Gastrocnemius medialis (tissue), 4 donors: ENCODE measurements at regions not wholly inside any gene's neighbourhood (a gene's known extent, or its start where the extent isn't known, plus 50 kb on each side); places are given as distances from the start of the nearest gene placed in this dataset.

Experiments
- ATAC-seq, 2 donors: fragments of 150-250 bp; one replicate each; pipeline ENCODE4 v1.9.1; 2016
- DNase-seq, 2 donors: peaks; one replicate each; pipeline ENCODE4 v3.0.0-alpha.2; 2019
- H3K27ac ChIP-seq, 4 donors: fragments of 200-600 bp; sonication (generic); 1 replicate in 1 of 4; 2 replicates in 3 of 4; pipeline ENCODE4 v1.5.1; 2016 to 2018; ENCODE audit warnings: mild to moderate bottlenecking in 2 of 4, moderate library complexity in 1 of 4
- H3K27me3 ChIP-seq, 3 donors: fragments of 200-600 bp; sonication (generic) in 2 of 3; 1 replicate in 1 of 3; 2 replicates in 2 of 3; pipeline versions ENCODE4 v1.5.1 to v1.6.0; 2016 to 2019; ENCODE audit warnings: mild to moderate bottlenecking in 1 of 3, moderate library complexity in 1 of 3
- H3K36me3 ChIP-seq, 2 donors: fragments of 200-600 bp; sonication (generic) in 1 of 2; one replicate each; pipeline ENCODE4 v1.5.1; 2017 to 2018
- H3K4me1 ChIP-seq, 2 donors: fragments of 200-600 bp; sonication (generic) in 1 of 2; one replicate each; pipeline ENCODE4 v1.5.1; 2016 to 2017; ENCODE audit warnings: mild to moderate bottlenecking in 2 of 2
- H3K4me3 ChIP-seq, 4 donors: fragments of 200-600 bp; sonication (generic) in 3 of 4; 1 replicate in 1 of 4; 2 replicates in 3 of 4; pipeline ENCODE4 v1.5.1; 2016 to 2019; ENCODE audit warnings: mild to moderate bottlenecking in 2 of 4
- H3K9me3 ChIP-seq, 3 donors: fragments of 200-600 bp; sonication (generic) in 2 of 3; 1 replicate in 1 of 3; 2 replicates in 2 of 3; pipeline ENCODE4 v1.5.1; 2016 to 2019
- POLR2A ChIP-seq, 2 donors: fragments of 450-650 bp; IDR thresholded peaks; one replicate each; pipeline ENCODE4 v1.6.1; 2017; ENCODE audit warnings: antibody characterized with exemption in 2 of 2, mild to moderate bottlenecking in 2 of 2, moderate library complexity in 2 of 2
- in situ Hi-C, 4 donors: fragments of 200-750 bp; cut with MboI; loops; one replicate each; pipeline versions ENCODE4 v1.15.0 to v1.8.0; 2017; ENCODE audit warnings: low sequenced_read_pairs in 4 of 4
- intact Hi-C: fragments of 100-400 bp; cut with DNase I; formaldehyde crosslinking; loops from one replicate; pipeline ENCODE4 v1.15.1; 2023; ENCODE audit warnings: low total_unique reads
- TF ChIP-seq, protein P1 (sequence below), 5 experiments: fragments of 450-650 bp in 3 of 5; fragments of 200-600 bp in 2 of 5; sonication (generic) in 2 of 5; IDR thresholded peaks in 4 of 5; conservative IDR thresholded peaks in 1 of 5; 1 replicate in 4 of 5; 2 replicates in 1 of 5; pipeline ENCODE4 v1.5.1; 2016 to 2019; ENCODE audit warnings: antibody characterized with exemption in 5 of 5, mild to moderate bottlenecking in 3 of 5, moderate library complexity in 3 of 5

DNA sequence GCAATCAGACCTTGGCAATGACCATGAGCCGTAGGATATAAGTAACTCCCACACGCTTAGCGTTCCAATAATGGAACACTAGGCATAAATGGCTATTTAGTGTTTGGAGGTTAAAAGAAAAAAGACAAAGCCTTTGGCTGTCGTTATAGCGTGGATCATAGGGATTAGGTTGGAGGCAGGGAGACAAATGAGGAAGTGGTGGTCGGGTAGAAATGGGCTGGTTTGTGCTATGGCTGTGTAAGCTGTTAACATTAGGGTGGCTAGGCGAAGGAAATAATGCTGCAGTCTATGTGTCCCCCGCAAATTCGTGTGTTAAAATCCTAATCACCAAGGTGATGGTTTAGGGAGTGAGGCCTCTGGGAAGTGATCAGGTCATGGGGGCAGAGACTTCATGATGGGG, 120.4 kb upstream of the IRX6 start:
- Histone ChIP-seq H3K27me3 (peaks cover 0 to 6% (median 0%) of the 10 kb centered on the region in 3 donors), H3K9me3 (no peaks in the 10 kb centered on the region), H3K4me1 (no peaks in the 10 kb centered on the region), H3K36me3 (no peaks in the 10 kb centered on the region), H3K4me3 (no peak overlapping the region), H3K27ac (no peak overlapping the region)
- in situ Hi-C loops: no loop called here
- no peak for TF ChIP-seq POLR2A (IDR thresholded peaks at IDR 0.05)
- TF ChIP-seq, protein P1, sequence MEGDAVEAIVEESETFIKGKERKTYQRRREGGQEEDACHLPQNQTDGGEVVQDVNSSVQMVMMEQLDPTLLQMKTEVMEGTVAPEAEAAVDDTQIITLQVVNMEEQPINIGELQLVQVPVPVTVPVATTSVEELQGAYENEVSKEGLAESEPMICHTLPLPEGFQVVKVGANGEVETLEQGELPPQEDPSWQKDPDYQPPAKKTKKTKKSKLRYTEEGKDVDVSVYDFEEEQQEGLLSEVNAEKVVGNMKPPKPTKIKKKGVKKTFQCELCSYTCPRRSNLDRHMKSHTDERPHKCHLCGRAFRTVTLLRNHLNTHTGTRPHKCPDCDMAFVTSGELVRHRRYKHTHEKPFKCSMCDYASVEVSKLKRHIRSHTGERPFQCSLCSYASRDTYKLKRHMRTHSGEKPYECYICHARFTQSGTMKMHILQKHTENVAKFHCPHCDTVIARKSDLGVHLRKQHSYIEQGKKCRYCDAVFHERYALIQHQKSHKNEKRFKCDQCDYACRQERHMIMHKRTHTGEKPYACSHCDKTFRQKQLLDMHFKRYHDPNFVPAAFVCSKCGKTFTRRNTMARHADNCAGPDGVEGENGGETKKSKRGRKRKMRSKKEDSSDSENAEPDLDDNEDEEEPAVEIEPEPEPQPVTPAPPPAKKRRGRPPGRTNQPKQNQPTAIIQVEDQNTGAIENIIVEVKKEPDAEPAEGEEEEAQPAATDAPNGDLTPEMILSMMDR (IDR thresholded peaks at IDR 0.05 in 4 of 5, conservative IDR thresholded peaks at IDR 0.05 in 1 of 5): no peak
- intact Hi-C loops: no loop called here
- no peak for ATAC-seq
- DNase-seq: no peak

DNA sequence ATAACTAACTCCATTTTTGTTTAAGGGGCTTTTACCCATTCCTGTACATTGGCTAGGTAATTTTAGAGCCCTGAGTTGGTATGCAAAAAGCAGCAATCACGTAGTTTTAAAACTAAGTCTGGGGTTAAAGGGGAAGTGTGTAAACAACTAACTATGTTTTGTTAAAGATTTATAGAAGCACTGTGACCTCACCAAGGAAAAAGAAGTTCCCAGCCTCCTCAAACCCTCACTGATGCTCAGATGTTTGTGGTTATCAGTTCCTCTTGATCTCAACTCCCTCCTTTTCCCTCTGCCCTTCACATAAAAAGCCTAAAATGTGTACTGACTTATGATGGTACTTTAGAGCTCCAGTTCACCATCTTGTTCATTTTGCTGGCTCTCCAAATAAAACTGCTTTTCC, 119.9 kb upstream of the IRX6 start:
- intact Hi-C loops: no loop called here
- H3K36me3 ChIP-seq: no peaks in the 10 kb centered on the region
- H3K9me3 ChIP-seq: no peaks in the 10 kb centered on the region
- H3K27ac ChIP-seq: no peak overlapping the region
- H3K4me1 ChIP-seq: no peaks in the 10 kb centered on the region
- DNase-seq (no peak), ATAC-seq (no peak)
- H3K4me3 ChIP-seq: no peak overlapping the region
- H3K27me3 ChIP-seq: peaks cover 0 to 6% (median 0%) of the 10 kb centered on the region in 3 donors
- in situ Hi-C loops: no loop called here
- TF ChIP-seq POLR2A (IDR thresholded peaks at IDR 0.05): no peak

GRCh38 chr16:55204923-55205322, 119.1 kb upstream of the IRX6 start:
- no peak for ATAC-seq

DNA sequence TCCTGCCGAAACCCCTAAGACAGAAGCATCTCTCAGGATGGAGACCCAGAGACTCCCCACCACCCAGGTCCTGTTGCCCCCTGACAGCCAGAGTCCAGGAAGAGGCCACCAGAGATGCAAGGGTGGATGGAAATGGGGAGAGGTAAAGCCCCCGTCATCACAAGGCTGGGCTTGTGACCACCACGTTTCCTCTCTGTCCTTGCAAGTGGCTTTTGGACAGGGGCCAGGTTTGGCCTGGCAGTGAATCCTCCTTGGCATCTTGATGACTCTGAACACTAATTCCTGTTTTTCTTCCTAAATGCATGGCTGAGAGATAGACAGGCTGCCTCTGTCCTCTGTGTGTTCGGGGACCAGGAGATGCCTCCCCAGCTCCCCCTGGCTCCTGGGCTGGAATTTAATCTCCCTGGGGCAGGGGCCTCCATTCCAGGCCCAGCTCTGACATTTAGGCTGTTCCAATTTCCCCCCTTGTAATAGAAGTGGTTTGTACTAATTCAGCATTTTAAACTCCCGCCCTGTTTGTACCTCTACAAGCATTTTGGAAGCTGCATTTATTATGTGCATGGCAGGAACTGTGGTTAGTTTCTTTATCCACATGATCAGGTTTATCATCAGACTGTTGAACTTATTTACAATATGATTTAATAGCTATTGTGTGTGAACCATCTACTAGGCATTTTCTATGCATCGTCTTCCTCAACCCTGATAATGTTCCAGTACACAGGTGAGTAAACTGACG, 116.1 kb upstream of the IRX6 start:
- H3K4me3 ChIP-seq: no peak overlapping the region

More at GRCh38 chr16:55204923-55205322, 119.1 kb upstream of the IRX6 start:
- Histone ChIP-seq H3K27me3 (peaks cover 0 to 6% (median 0%) of the 10 kb centered on the region in 3 donors), H3K36me3 (no peaks in the 10 kb centered on the region), H3K4me3 (no peak overlapping the region), H3K9me3 (no peaks in the 10 kb centered on the region), H3K27ac (no peak overlapping the region), H3K4me1 (no peaks in the 10 kb centered on the region)
- intact Hi-C loops: no loop called here
- in situ Hi-C loops: no loop called here
- TF ChIP-seq, protein P1 (IDR thresholded peaks at IDR 0.05 in 4 of 5, conservative IDR thresholded peaks at IDR 0.05 in 1 of 5): no peak
- TF ChIP-seq POLR2A (IDR thresholded peaks at IDR 0.05): no peak
- DNase-seq: no peak

DNA sequence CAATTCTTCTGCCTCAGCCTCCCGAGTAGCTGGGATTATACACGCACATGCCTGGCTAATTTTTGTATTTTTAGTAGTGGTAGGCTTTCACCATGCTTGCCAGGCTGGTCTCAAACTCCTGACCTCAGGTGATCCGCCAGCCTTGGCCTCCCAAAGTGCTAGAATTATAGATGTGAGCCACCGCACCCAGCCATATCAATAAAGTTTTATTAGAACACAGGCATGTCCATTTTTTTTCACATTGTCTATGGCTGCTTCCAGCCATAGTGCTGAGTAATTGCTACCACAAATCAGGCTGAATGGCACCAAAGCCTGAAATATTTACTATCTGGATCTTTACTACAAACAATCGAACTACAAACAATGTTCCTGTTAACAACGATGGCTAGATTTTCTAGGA, 114.4 kb upstream of the IRX6 start:
- in situ Hi-C loops: no loop called here
- Histone ChIP-seq H3K27me3 (peaks cover 0 to 6% (median 0%) of the 10 kb centered on the region in 3 donors), H3K4me3 (no peak overlapping the region), H3K36me3 (no peaks in the 10 kb centered on the region), H3K27ac (no peak overlapping the region), H3K9me3 (no peaks in the 10 kb centered on the region), H3K4me1 (no peaks in the 10 kb centered on the region)
- intact Hi-C loops: no loop called here
- DNase-seq: no peak
- TF ChIP-seq, protein P1 (IDR thresholded peaks at IDR 0.05 in 4 of 5, conservative IDR thresholded peaks at IDR 0.05 in 1 of 5): no peak
- no peak for TF ChIP-seq POLR2A (IDR thresholded peaks at IDR 0.05)
- no peak for ATAC-seq

More for the DNA sequence above, 116.1 kb upstream of the IRX6 start:
- intact Hi-C loops: no loop called here
- Histone ChIP-seq H3K4me1 (no peaks in the 10 kb centered on the region), H3K9me3 (no peaks in the 10 kb centered on the region), H3K36me3 (no peaks in the 10 kb centered on the region), H3K27ac (no peak overlapping the region), H3K27me3 (peaks cover 0 to 6% (median 0%) of the 10 kb centered on the region in 3 donors)
- ATAC-seq (no peak), DNase-seq (no peak)
- TF ChIP-seq, protein P1 (IDR thresholded peaks at IDR 0.05 in 4 of 5, conservative IDR thresholded peaks at IDR 0.05 in 1 of 5): no peak
- no peak for TF ChIP-seq POLR2A (IDR thresholded peaks at IDR 0.05)
- in situ Hi-C loops: no loop called here
